K562 (cell line): ENCODE measurements at regions not wholly inside any gene's neighbourhood (a gene's known extent, or its start where the extent isn't known, plus 50 kb on each side); places are given as distances from the start of the nearest gene placed in this dataset.

Source experiments
- CREM ChIP-seq: IDR thresholded peaks from 2 replicates; pipeline ENCODE4 v1.6.1; 2014; ENCODE audit warnings: antibody characterized with exemption, low read depth
- EP300 ChIP-seq: IDR thresholded peaks from 2 replicates; pipeline ENCODE4 v1.6.1; 2012; ENCODE audit warnings: low read length, improper control_type of control experiment
- ETS2 ChIP-seq: IDR thresholded peaks from 2 replicates; pipeline ENCODE4 v1.6.1; 2016; ENCODE audit warnings: borderline replicate concordance, missing genetic modification characterization, mild to moderate bottlenecking, moderate library complexity, missing compliant biosample characterization; ENCODE audit not compliant: poor library complexity, severe bottlenecking
- FOXJ3 ChIP-seq: sonication (generic); formaldehyde crosslinking; IDR thresholded peaks from 2 replicates; pipeline ENCODE4 v1.4.0; 2020; ENCODE audit warnings: mild to moderate bottlenecking, missing genetic modification reagents
- POLR2A ChIP-seq: fragments of 450-650 bp; conservative IDR thresholded peaks from 2 replicates; pipeline ENCODE4 v1.6.1; 2016
- TF ChIP-seq, protein P1 (sequence below), 3 experiments: IDR thresholded peaks in 2 of 3; conservative IDR thresholded peaks in 1 of 3; 2 replicates each; pipeline ENCODE4 v1.5.1; 2011 to 2012; ENCODE audit warnings: low read length in 3 of 3, mild to moderate bottlenecking in 3 of 3, control low read depth in 2 of 3, improper control_type of control experiment in 1 of 3, inconsistent platforms in 1 of 3, low read depth in 1 of 3, mixed read lengths in 1 of 3, moderate library complexity in 1 of 3; ENCODE audit not compliant: insufficient read depth in 2 of 3

DNA sequence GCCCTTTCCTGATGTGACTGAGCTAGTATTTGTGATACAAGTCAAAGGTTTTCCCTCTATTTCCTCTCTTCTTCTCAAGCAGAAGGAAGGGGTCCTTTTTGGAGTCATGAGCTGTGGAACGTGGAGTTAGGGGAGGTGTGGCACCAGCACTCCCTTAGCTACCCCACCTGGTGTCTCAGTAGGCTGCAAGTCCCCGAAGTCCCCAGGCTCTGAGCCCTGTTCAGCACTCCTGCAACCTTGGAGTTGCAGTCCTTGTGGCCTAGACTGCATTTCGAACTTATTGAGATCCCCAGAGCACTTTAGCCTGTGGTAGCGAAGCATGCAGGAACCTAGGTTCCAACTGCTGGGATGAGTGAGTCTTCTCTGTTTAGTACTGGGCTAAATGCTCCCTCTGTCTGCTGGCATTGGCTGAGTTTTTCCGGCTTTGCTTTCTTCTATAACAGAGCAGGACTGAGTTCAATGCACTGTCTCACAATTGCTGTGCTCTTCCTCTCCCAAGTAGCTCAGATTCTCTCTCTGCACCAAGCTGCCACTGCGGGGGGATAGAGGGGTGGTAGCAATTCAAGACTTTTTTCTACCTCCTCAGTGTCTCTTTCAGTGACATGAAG lies 600.7 kb upstream of the CDH9 start:
- TF ChIP-seq, protein P1, sequence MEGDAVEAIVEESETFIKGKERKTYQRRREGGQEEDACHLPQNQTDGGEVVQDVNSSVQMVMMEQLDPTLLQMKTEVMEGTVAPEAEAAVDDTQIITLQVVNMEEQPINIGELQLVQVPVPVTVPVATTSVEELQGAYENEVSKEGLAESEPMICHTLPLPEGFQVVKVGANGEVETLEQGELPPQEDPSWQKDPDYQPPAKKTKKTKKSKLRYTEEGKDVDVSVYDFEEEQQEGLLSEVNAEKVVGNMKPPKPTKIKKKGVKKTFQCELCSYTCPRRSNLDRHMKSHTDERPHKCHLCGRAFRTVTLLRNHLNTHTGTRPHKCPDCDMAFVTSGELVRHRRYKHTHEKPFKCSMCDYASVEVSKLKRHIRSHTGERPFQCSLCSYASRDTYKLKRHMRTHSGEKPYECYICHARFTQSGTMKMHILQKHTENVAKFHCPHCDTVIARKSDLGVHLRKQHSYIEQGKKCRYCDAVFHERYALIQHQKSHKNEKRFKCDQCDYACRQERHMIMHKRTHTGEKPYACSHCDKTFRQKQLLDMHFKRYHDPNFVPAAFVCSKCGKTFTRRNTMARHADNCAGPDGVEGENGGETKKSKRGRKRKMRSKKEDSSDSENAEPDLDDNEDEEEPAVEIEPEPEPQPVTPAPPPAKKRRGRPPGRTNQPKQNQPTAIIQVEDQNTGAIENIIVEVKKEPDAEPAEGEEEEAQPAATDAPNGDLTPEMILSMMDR (IDR thresholded peaks at IDR 0.05 in 2 of 3, conservative IDR thresholded peaks at IDR 0.05 in 1 of 3; ENCODE audit: insufficient read depth in 2 of 3, low read depth in 1 of 3, low read length in 3 of 3) = no peak
- TF ChIP-seq POLR2A (no peak), EP300 (no peak), ETS2 (tag) (no peak), CREM (no peak), FOXJ3 (no peak)
